ENCODE measurements at regions not wholly inside any gene's neighbourhood (a gene's known extent, or its start where the extent isn't known, plus 50 kb on each side); places are given as distances from the start of the nearest gene placed in this dataset.

GRCh38 chr13:105962080-105962479 lies 573.4 kb downstream of the EFNB2 start:
- BruUV-seq (replicated peaks): no TSS peak
- intact Hi-C loops (cut with micrococcal nuclease): no loop called here
- Histone ChIP-seq H3K36me3 (ENCODE audit: low read depth, low read length) (no peaks in the 10 kb centered on the region), H3K9ac (ENCODE audit: low read length) (no peak overlapping the region), H3K9me3 (ENCODE audit: low read length) (no peaks in the 10 kb centered on the region), H3K79me2 (ENCODE audit: low read length) (no peaks in the 10 kb centered on the region), H4K20me1 (ENCODE audit: low read length) (no peaks in the 10 kb centered on the region), H3K4me1 (ENCODE audit: insufficient read depth, low read length) (no peaks in the 10 kb centered on the region), H3F3A (ENCODE audit: low read length, unreplicated experiment) (no peaks in the 10 kb centered on the region), H3K4me2 (ENCODE audit: low read length) (no peak overlapping the region), H3K9me2 (replicated peaks; ENCODE audit: low read length) (no peaks in the 10 kb centered on the region), H3K27me3 (ENCODE audit: low read length) (no peaks in the 10 kb centered on the region), H3K4me3 (ENCODE audit: low read length) (no peak overlapping the region), H2AFZ (ENCODE audit: low read length) (no peak overlapping the region), H3K27ac (ENCODE audit: low read length) (no peak overlapping the region)
- ChIA-PET POLR2A (ENCODE audit: unreplicated experiment) (interaction anchor here (0.5 kb wide), 1 partner anchor 18 kb away, joined by 4 read pairs; no protein-coding TSS in a partner anchor), CTCF (no interaction called here)
- DNase-seq (no peak), ATAC-seq (no peak)
- TF ChIP-seq CTCF (conservative IDR thresholded peaks at IDR 0.05; ENCODE audit: low read depth, low read length): no peak
- TF ChIP-seq EZH2 (IDR thresholded peaks at IDR 0.05; ENCODE audit: low read length, unreplicated experiment): no peak
- no peak for TF ChIP-seq EZH2phosphoT487 (IDR thresholded peaks at IDR 0.05; ENCODE audit: borderline replicate concordance, low read length)

DNA sequence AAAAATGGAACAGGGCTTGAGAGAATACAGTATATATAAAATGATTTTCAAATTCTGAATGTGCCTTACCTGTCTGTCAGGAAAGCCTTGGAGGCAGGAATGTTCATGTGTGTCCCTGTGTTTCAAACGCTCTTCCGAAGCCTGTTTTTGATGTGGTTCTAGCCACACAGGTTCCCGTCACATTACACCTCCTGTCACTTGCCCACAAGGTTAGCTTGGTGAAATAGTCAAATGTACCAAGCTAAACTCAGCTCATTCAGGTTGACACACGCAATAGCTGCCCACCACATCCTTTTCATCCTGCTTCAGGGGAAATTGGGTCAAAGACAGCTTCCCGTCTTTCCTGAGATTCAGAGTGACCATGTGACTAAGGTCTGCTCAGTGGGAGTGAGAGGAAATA lies 574.0 kb downstream of the EFNB2 start:
- no peak for DNase-seq
- no peaks in the 10 kb centered on the region for H3K9me3 ChIP-seq (ENCODE audit: low read length)
- no TSS peak for BruUV-seq (replicated peaks)
- H3K4me1 ChIP-seq (ENCODE audit: insufficient read depth, low read length): no peaks in the 10 kb centered on the region
- intact Hi-C loops (cut with micrococcal nuclease): no loop called here
- no peak overlapping the region for H3K9ac ChIP-seq (ENCODE audit: low read length)
- H2AFZ ChIP-seq (ENCODE audit: low read length): no peak overlapping the region
- H3K79me2 ChIP-seq (ENCODE audit: low read length): no peaks in the 10 kb centered on the region
- H4K20me1 ChIP-seq (ENCODE audit: low read length): no peaks in the 10 kb centered on the region
- H3K36me3 ChIP-seq (ENCODE audit: low read depth, low read length): no peaks in the 10 kb centered on the region
- no peak for ATAC-seq
- H3K9me2 ChIP-seq (replicated peaks; ENCODE audit: low read length): no peaks in the 10 kb centered on the region
- no peak overlapping the region for H3K4me2 ChIP-seq (ENCODE audit: low read length)
- H3K27ac ChIP-seq (ENCODE audit: low read length): no peak overlapping the region
- H3K27me3 ChIP-seq (ENCODE audit: low read length): no peaks in the 10 kb centered on the region
- H3F3A ChIP-seq (ENCODE audit: low read length, unreplicated experiment): no peaks in the 10 kb centered on the region
- H3K4me3 ChIP-seq (ENCODE audit: low read length): no peak overlapping the region
- POLR2A ChIA-PET (ENCODE audit: unreplicated experiment): interaction anchor here (0.5 kb wide), 2 partner anchors 18 to 141 kb away, joined by 4 to 6 read pairs; no protein-coding TSS in a partner anchor
- no peak for TF ChIP-seq EZH2phosphoT487 (IDR thresholded peaks at IDR 0.05; ENCODE audit: borderline replicate concordance, low read length)
- TF ChIP-seq EZH2 (IDR thresholded peaks at IDR 0.05; ENCODE audit: low read length, unreplicated experiment): no peak
- TF ChIP-seq CTCF (conservative IDR thresholded peaks at IDR 0.05; ENCODE audit: low read depth, low read length): no peak
- CTCF ChIA-PET: no interaction called here

DNA sequence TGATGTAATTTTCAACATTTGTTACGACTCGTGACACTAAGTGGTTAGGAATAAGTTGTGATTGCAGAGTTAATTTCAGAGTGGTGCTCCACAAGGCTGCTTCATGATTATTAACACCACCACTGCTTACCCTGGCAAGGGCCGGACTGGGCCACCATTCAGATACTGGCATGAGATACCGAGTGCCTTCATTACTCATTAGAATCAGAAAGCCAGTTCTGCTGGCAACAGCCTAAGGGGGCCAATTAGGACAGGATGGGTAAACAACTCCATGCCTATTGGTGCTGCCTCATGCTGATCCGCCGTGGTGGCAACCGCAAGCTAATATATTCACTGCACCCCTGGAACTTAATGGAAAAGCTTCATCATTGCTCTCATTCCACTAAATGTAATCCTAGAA lies 575.1 kb downstream of the EFNB2 start:
- intact Hi-C loops (cut with micrococcal nuclease): no loop called here
- Histone ChIP-seq H4K20me1 (ENCODE audit: low read length) (no peaks in the 10 kb centered on the region), H3K9me3 (ENCODE audit: low read length) (no peaks in the 10 kb centered on the region), H3K27me3 (ENCODE audit: low read length) (no peaks in the 10 kb centered on the region), H3K4me2 (ENCODE audit: low read length) (no peak overlapping the region), H3K4me1 (ENCODE audit: insufficient read depth, low read length) (no peaks in the 10 kb centered on the region), H3K36me3 (ENCODE audit: low read depth, low read length) (no peaks in the 10 kb centered on the region), H3F3A (ENCODE audit: low read length, unreplicated experiment) (no peaks in the 10 kb centered on the region), H3K9ac (ENCODE audit: low read length) (no peak overlapping the region), H3K27ac (ENCODE audit: low read length) (no peak overlapping the region), H2AFZ (ENCODE audit: low read length) (no peak overlapping the region), H3K9me2 (replicated peaks; ENCODE audit: low read length) (no peaks in the 10 kb centered on the region), H3K79me2 (ENCODE audit: low read length) (no peaks in the 10 kb centered on the region), H3K4me3 (ENCODE audit: low read length) (no peak overlapping the region)
- ChIA-PET CTCF (interaction anchor here (0.7 kb wide), 1 partner anchor 197 kb away, joined by 3 read pairs; no protein-coding TSS in a partner anchor), POLR2A (ENCODE audit: unreplicated experiment) (no interaction called here)
- no TSS peak for BruUV-seq (replicated peaks)
- no peak for DNase-seq
- TF ChIP-seq EZH2phosphoT487 (IDR thresholded peaks at IDR 0.05; ENCODE audit: borderline replicate concordance, low read length) (no peak), EZH2 (IDR thresholded peaks at IDR 0.05; ENCODE audit: low read length, unreplicated experiment) (no peak), CTCF (conservative IDR thresholded peaks at IDR 0.05; ENCODE audit: low read depth, low read length) (no peak)
- no peak for ATAC-seq
